Upper lobe of right lung (tissue), 1 donor: ENCODE measurements at regions not wholly inside any gene's neighbourhood (a gene's known extent, or its start where the extent isn't known, plus 50 kb on each side); places are given as distances from the start of the nearest gene placed in this dataset.

Source experiments
- ATAC-seq: fragments of 200-7000 bp; cut with Tn5 transposase; one replicate; pipeline ENCODE4 v1.9.1; 2020; ENCODE audit warnings: mild to moderate bottlenecking, moderate library complexity
- DNase-seq: peaks from one replicate; pipeline ENCODE4 v3.0.0-alpha.2; 2020
- H3K27ac ChIP-seq: fragments of 200-600 bp; one replicate; pipeline ENCODE4 v1.8.0; 2022
- H3K27me3 ChIP-seq: fragments of 200-600 bp; one replicate; pipeline ENCODE4 v1.8.0; 2022; ENCODE audit warnings: mild to moderate bottlenecking
- H3K36me3 ChIP-seq: fragments of 200-600 bp; one replicate; pipeline ENCODE4 v1.8.0; 2022
- H3K4me1 ChIP-seq: fragments of 200-600 bp; one replicate; pipeline ENCODE4 v1.8.0; 2022
- H3K4me3 ChIP-seq: fragments of 200-600 bp; one replicate; pipeline ENCODE4 v1.8.0; 2022; ENCODE audit warnings: mild to moderate bottlenecking
- H3K9me3 ChIP-seq: fragments of 200-600 bp; one replicate; pipeline ENCODE4 v1.8.0; 2022
- intact Hi-C: fragments of 100-400 bp; cut with DNase I; formaldehyde crosslinking; loops from one replicate; pipeline ENCODE4 v1.11.0; 2022
- TF ChIP-seq, protein P1 (sequence below): fragments of 200-600 bp; IDR thresholded peaks from one replicate; pipeline ENCODE4 v1.8.0; 2022; ENCODE audit warnings: antibody characterized with exemption
- donor health status: DM: no; HTN: yes; CAD: no; lungs with severe emphysema.

DNA sequence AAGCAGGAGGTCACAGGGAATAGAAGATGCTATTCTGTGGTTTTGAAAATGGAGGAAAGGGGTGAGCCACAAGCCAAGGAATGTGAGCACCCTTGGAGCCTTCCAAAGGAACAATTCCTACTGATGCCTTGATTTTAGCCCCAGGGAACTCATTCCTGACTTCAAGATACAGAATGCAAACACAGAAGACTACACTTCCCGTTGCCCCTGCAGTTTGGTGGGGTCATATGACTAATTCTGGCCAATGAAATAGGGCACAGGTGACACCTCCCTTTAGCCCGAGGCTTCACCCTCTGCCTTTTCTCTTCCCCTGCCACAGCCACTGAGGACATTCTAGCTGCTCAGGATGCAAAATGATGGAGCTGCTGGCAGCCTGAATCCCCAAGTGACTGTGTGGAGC, 126.1 kb downstream of the INHBB start:
- H3K9me3 ChIP-seq: no peaks in the 10 kb centered on the region
- no peaks in the 10 kb centered on the region for H3K27me3 ChIP-seq
- DNase-seq: no peak
- no peak overlapping the region for H3K4me3 ChIP-seq
- no peaks in the 10 kb centered on the region for H3K36me3 ChIP-seq
- no peak overlapping the region for H3K27ac ChIP-seq
- intact Hi-C loops: no loop called here
- TF ChIP-seq, protein P1, sequence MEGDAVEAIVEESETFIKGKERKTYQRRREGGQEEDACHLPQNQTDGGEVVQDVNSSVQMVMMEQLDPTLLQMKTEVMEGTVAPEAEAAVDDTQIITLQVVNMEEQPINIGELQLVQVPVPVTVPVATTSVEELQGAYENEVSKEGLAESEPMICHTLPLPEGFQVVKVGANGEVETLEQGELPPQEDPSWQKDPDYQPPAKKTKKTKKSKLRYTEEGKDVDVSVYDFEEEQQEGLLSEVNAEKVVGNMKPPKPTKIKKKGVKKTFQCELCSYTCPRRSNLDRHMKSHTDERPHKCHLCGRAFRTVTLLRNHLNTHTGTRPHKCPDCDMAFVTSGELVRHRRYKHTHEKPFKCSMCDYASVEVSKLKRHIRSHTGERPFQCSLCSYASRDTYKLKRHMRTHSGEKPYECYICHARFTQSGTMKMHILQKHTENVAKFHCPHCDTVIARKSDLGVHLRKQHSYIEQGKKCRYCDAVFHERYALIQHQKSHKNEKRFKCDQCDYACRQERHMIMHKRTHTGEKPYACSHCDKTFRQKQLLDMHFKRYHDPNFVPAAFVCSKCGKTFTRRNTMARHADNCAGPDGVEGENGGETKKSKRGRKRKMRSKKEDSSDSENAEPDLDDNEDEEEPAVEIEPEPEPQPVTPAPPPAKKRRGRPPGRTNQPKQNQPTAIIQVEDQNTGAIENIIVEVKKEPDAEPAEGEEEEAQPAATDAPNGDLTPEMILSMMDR: no peak
- no peak for ATAC-seq
- H3K4me1 ChIP-seq: peaks cover 30% of the 10 kb centered on the region

DNA sequence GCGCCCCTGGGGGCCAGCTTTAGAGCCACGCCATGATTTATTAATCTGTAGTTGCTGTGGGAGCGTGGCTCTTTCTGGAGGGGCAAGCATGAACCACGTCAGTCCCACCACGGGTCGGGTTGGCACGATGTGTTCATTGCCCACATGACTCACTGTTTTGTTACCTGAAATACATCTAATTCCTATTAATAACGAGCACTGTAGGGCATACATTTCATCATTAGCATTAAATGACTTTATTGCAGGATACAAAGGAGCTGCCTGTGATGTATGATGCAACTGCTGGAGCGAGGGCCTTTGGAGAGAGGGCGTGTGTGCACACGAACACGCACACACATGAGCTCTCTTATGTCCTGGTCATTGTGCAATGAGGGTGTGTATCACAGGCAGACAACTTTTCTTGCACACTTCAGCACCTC, 127.0 kb downstream of the INHBB start:
- no peaks in the 10 kb centered on the region for H3K9me3 ChIP-seq
- peak; percentile 68 for DNase-seq
- H3K4me3 ChIP-seq: no peak overlapping the region
- no peaks in the 10 kb centered on the region for H3K36me3 ChIP-seq
- TF ChIP-seq, protein P1: no peak
- intact Hi-C loops: no loop called here
- ATAC-seq: peak; percentile 36
- H3K27me3 ChIP-seq: no peaks in the 10 kb centered on the region
- peak overlapping the region; percentile 59 for H3K27ac ChIP-seq
- H3K4me1 ChIP-seq: peaks cover 30% of the 10 kb centered on the region

GRCh38 chr2:120473522-120474271, 127.8 kb downstream of the INHBB start:
- peak; percentile 63 for DNase-seq
- Histone ChIP-seq H3K4me3 (no peak overlapping the region), H3K4me1 (peaks cover 30% of the 10 kb centered on the region)

DNA sequence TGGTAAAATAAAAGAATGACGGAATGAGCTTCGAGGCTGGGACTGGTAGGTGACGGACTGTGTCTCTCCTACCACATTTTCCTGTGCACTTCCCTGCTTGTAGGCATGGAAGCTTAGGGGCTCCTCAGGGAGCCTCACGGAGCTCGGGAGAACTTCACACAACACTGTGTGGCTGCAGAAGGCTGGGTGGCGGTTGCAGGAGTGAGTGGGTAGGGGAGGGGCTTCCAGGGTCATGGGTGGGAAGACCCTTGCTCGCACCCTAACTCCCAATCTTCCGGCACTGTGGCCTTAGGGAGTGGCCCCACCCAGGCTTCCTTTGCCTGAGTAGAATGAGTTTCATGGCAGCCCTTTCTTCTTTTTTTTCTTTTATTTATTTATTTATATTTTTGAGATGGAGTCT, 128.6 kb downstream of the INHBB start:
- ATAC-seq (no peak), DNase-seq (peak; percentile 29)
- no peak overlapping the region for H3K4me3 ChIP-seq
- TF ChIP-seq, protein P1: no peak
- no peak overlapping the region for H3K27ac ChIP-seq
- peaks cover 27% of the 10 kb centered on the region for H3K4me1 ChIP-seq
- H3K9me3 ChIP-seq: no peaks in the 10 kb centered on the region
- H3K27me3 ChIP-seq: no peaks in the 10 kb centered on the region
- intact Hi-C loops: no loop called here
- H3K36me3 ChIP-seq: no peaks in the 10 kb centered on the region

More at GRCh38 chr2:120473522-120474271, 127.8 kb downstream of the INHBB start:
- ATAC-seq: no peak
- TF ChIP-seq, protein P1: no peak
- intact Hi-C loops: no loop called here
- H3K9me3 ChIP-seq: no peaks in the 10 kb centered on the region
- H3K27ac ChIP-seq: peak overlapping the region; percentile 59
- no peaks in the 10 kb centered on the region for H3K27me3 ChIP-seq
- no peaks in the 10 kb centered on the region for H3K36me3 ChIP-seq

DNA sequence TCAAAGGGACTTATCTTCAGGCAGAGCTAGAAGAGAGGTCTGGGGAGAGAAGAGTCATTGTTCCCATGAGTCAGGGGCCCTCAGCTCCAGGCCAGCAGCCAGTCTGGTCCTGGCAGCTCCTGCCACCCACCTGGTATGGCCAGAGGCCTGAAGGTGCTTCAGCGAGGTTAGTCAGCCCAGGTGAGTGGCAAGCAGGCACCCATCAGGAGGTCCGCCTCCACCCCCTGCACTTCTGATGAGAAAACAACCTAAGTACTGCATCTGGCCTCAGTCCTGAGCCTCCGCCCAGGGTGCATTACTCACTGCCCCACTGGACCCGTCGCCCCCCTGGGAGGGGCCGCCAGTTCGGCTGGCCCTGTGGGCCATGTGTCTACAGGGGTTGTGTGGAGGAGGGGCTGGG, 130.2 kb downstream of the INHBB start:
- ATAC-seq: peak; percentile 88

More for the DNA sequence above, 130.2 kb downstream of the INHBB start:
- TF ChIP-seq, protein P1: no peak
- H3K4me1 ChIP-seq: peaks cover 13% of the 10 kb centered on the region
- intact Hi-C loops: no loop called here
- H3K27me3 ChIP-seq: no peaks in the 10 kb centered on the region
- H3K9me3 ChIP-seq: no peaks in the 10 kb centered on the region
- peak; percentile 87 for DNase-seq
- H3K36me3 ChIP-seq: no peaks in the 10 kb centered on the region
- no peak overlapping the region for H3K27ac ChIP-seq
- H3K4me3 ChIP-seq: no peak overlapping the region
